Neural cell (in vitro differentiated cells): ENCODE measurements at regions not wholly inside any gene's neighbourhood (a gene's known extent, or its start where the extent isn't known, plus 50 kb on each side); places are given as distances from the start of the nearest gene placed in this dataset.
"Not testable (repeated sequence)": the region's sequence is repeated elsewhere in the genome, so short reads cannot be mapped to it uniquely, and the experiment has no call there.

Source experiments
- H2AFZ ChIP-seq: fragments of 200-600, 300-800 bp; sonication (generic), shearing (Covaris generic); 2 replicates; pipeline ENCODE4 v1.6.0; 2014; ENCODE audit warnings: low read depth, mild to moderate bottlenecking, antibody characterized with exemption, low read length, moderate library complexity
- H3F3A ChIP-seq: fragments of 200-600 bp; shearing (Covaris generic); 2 replicates; pipeline ENCODE4 v1.6.1; 2016; ENCODE audit warnings: mild to moderate bottlenecking, moderate library complexity, mixed read lengths, antibody characterized with exemption, low read length; ENCODE audit not compliant: insufficient read depth, poor library complexity, severe bottlenecking
- H3K27ac ChIP-seq: fragments of 200-600, 300-800 bp; sonication (generic), shearing (Covaris generic); 2 replicates; pipeline ENCODE4 v1.5.1; 2014; ENCODE audit warnings: mild to moderate bottlenecking, low read length, moderate library complexity
- H3K27me3 ChIP-seq: fragments of 300-800, 200-600 bp; sonication (generic), shearing (Covaris generic); 2 replicates; pipeline ENCODE4 v1.6.0; 2014; ENCODE audit warnings: mild to moderate bottlenecking, low read depth, low read length, moderate library complexity; ENCODE audit not compliant: insufficient read depth
- H3K36me3 ChIP-seq: fragments of 300-800, 200-600 bp; sonication (generic), shearing (Covaris generic); 2 replicates; pipeline ENCODE4 v1.5.1; 2014; ENCODE audit warnings: mild to moderate bottlenecking, antibody characterized with exemption, low read length, moderate library complexity; ENCODE audit not compliant: insufficient read depth
- H3K4me2 ChIP-seq: fragments of 300-800, 200-600 bp; sonication (generic), shearing (Covaris generic); 2 replicates; pipeline ENCODE4 v1.6.0; 2014; ENCODE audit warnings: mild to moderate bottlenecking, low read length
- H3K4me3 ChIP-seq: fragments of 300-800, 200-600 bp; sonication (generic), shearing (Covaris generic); 2 replicates; pipeline ENCODE4 v1.5.1; 2014; ENCODE audit warnings: mild to moderate bottlenecking, low read length, moderate library complexity
- H3K79me2 ChIP-seq: fragments of 200-600 bp; shearing (Covaris generic); replicated peaks from 2 replicates; pipeline ENCODE4 v1.6.0; 2014; ENCODE audit warnings: mild to moderate bottlenecking, low read length, moderate library complexity; ENCODE audit not compliant: insufficient read depth
- H3K9ac ChIP-seq: fragments of 300-800, 200-600 bp; sonication (generic), shearing (Covaris generic); 2 replicates; pipeline ENCODE4 v1.6.1; 2016; ENCODE audit warnings: mild to moderate bottlenecking, low read length, mixed read lengths
- H3K9me2 ChIP-seq: fragments of 200-600 bp; shearing (Covaris generic); 2 replicates; pipeline ENCODE4 v1.6.1; 2016; ENCODE audit warnings: mild to moderate bottlenecking, low read length, mixed read lengths; ENCODE audit not compliant: insufficient read depth
- H3K9me3 ChIP-seq: fragments of 200-600, 300-800 bp; sonication (generic), shearing (Covaris generic); 2 replicates; pipeline ENCODE4 v1.6.1; 2016; ENCODE audit warnings: mild to moderate bottlenecking, mixed run types, low read length, moderate library complexity, mixed read lengths
- H4K20me1 ChIP-seq: fragments of 200-600 bp; shearing (Covaris generic); 2 replicates; pipeline ENCODE4 v1.6.1; 2016; ENCODE audit warnings: mild to moderate bottlenecking, mixed run types; ENCODE audit not compliant: insufficient read depth
- CTCF ChIP-seq: fragments of 450-650 bp; IDR thresholded peaks from 2 replicates; pipeline ENCODE4 v1.5.1; 2014; ENCODE audit warnings: antibody characterized with exemption, mild to moderate bottlenecking, moderate library complexity; ENCODE audit not compliant: poor library complexity, severe bottlenecking
- EP300 ChIP-seq: fragments of 450-650 bp; conservative IDR thresholded peaks from 2 replicates; pipeline ENCODE4 v1.6.1; 2014; ENCODE audit warnings: antibody characterized with exemption, mild to moderate bottlenecking, moderate library complexity; ENCODE audit not compliant: poor library complexity, severe bottlenecking
- EZH2 ChIP-seq: fragments of 200-600, 300-800 bp; shearing (Covaris generic), sonication (generic); IDR thresholded peaks from 2 replicates; pipeline ENCODE4 v1.6.1; 2014; ENCODE audit warnings: antibody characterized with exemption, low read length, borderline replicate concordance, mild to moderate bottlenecking; ENCODE audit not compliant: insufficient read depth, poor library complexity, severe bottlenecking
- MXI1 ChIP-seq: fragments of 450-650 bp; conservative IDR thresholded peaks from 2 replicates; pipeline ENCODE4 v1.6.1; 2014; ENCODE audit warnings: antibody characterized with exemption, mild to moderate bottlenecking; ENCODE audit not compliant: poor library complexity, severe bottlenecking
- POLR2AphosphoS5 ChIP-seq: IDR thresholded peaks from 2 replicates; pipeline ENCODE4 v1.6.1; 2012
- RAD21 ChIP-seq: fragments of 450-650 bp; conservative IDR thresholded peaks from 2 replicates; pipeline ENCODE4 v1.6.1; 2014; ENCODE audit warnings: antibody characterized with exemption, mild to moderate bottlenecking, moderate library complexity
- SMC3 ChIP-seq: fragments of 450-650 bp; conservative IDR thresholded peaks from 2 replicates; pipeline ENCODE4 v1.6.1; 2014; ENCODE audit warnings: antibody characterized with exemption, mild to moderate bottlenecking, moderate library complexity; ENCODE audit not compliant: poor library complexity
- TAF1 ChIP-seq: IDR thresholded peaks from 2 replicates; pipeline ENCODE4 v1.6.1; 2012; ENCODE audit warnings: low read depth
- TF ChIP-seq, protein P1 (sequence below): IDR thresholded peaks from 2 replicates; pipeline ENCODE4 v1.6.1; 2012; ENCODE audit warnings: borderline replicate concordance

- no peak overlapping the region for H3K4me2 ChIP-seq
- H3F3A ChIP-seq, result no peaks in the 10 kb centered on the region
- no peaks in the 10 kb centered on the region for H3K9me2 ChIP-seq
- no peak overlapping the region for H3K9ac ChIP-seq
- no peak overlapping the region for H3K27ac ChIP-seq
- TF ChIP-seq, protein P1, sequence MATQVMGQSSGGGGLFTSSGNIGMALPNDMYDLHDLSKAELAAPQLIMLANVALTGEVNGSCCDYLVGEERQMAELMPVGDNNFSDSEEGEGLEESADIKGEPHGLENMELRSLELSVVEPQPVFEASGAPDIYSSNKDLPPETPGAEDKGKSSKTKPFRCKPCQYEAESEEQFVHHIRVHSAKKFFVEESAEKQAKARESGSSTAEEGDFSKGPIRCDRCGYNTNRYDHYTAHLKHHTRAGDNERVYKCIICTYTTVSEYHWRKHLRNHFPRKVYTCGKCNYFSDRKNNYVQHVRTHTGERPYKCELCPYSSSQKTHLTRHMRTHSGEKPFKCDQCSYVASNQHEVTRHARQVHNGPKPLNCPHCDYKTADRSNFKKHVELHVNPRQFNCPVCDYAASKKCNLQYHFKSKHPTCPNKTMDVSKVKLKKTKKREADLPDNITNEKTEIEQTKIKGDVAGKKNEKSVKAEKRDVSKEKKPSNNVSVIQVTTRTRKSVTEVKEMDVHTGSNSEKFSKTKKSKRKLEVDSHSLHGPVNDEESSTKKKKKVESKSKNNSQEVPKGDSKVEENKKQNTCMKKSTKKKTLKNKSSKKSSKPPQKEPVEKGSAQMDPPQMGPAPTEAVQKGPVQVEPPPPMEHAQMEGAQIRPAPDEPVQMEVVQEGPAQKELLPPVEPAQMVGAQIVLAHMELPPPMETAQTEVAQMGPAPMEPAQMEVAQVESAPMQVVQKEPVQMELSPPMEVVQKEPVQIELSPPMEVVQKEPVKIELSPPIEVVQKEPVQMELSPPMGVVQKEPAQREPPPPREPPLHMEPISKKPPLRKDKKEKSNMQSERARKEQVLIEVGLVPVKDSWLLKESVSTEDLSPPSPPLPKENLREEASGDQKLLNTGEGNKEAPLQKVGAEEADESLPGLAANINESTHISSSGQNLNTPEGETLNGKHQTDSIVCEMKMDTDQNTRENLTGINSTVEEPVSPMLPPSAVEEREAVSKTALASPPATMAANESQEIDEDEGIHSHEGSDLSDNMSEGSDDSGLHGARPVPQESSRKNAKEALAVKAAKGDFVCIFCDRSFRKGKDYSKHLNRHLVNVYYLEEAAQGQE, result no peak
- no peak for TF ChIP-seq TAF1
- TF ChIP-seq MXI1, result no peak
- no peak for TF ChIP-seq SMC3
- no peak for TF ChIP-seq CTCF
- TF ChIP-seq POLR2AphosphoS5, result no peak
- no peak for TF ChIP-seq EP300
- no peak for TF ChIP-seq RAD21
- TF ChIP-seq EZH2, result no peak
- H2AFZ ChIP-seq, result no peak overlapping the region
- H3K79me2 ChIP-seq, result no peaks in the 10 kb centered on the region
- no peaks in the 10 kb centered on the region for H3K9me3 ChIP-seq
- H3K4me3 ChIP-seq, result no peak overlapping the region
- no peaks in the 10 kb centered on the region for H3K36me3 ChIP-seq
- H4K20me1 ChIP-seq, result no peaks in the 10 kb centered on the region
- H3K27me3 ChIP-seq, result no peaks in the 10 kb centered on the region
These were observed 1422.9 kb downstream of the KCNT2 start for GRCh38 chr1:195185321-195185720.

GRCh38 chr1:195173753-195174152, 1434.5 kb downstream of the KCNT2 start:
- Histone ChIP-seq H3K4me2 (no peak overlapping the region), H2AFZ (no peak overlapping the region), H4K20me1 (no peaks in the 10 kb centered on the region), H3K9me2 (no peaks in the 10 kb centered on the region), H3K36me3 (no peaks in the 10 kb centered on the region), H3K79me2 (no peaks in the 10 kb centered on the region), H3K9ac (no peak overlapping the region), H3K27me3 (no peaks in the 10 kb centered on the region), H3K27ac (no peak overlapping the region), H3K9me3 (no peaks in the 10 kb centered on the region), H3K4me3 (no peak overlapping the region), H3F3A (no peaks in the 10 kb centered on the region)
- TF ChIP-seq EP300 (no peak), POLR2AphosphoS5 (no peak), EZH2 (no peak), CTCF (no peak), SMC3 (no peak), MXI1 (no peak), RAD21 (no peak), TAF1 (no peak)
- TF ChIP-seq, protein P1, result no peak

DNA sequence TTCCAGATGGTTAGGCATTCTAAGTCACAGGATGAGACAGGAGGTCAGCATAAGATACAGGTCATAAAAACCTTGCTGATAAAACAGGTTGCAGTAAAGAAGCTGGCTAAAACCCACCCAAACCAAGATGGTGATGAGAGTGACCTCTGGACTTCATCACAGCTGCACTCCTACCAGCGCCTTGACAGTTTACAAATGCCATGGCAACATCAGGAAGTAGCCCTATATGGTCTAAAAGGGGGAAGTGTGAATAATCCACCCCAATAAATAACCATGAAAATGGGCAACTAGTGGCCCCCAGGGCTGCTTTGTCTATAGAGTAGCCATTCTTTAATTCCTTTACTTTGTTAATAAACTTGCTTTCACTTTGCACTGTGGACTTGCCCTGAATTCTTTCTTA, 1448.4 kb downstream of the KCNT2 start:
- not testable (repeated sequence) for H3K4me3 ChIP-seq, H3K36me3 ChIP-seq, H3K9me2 ChIP-seq, H4K20me1 ChIP-seq, H2AFZ ChIP-seq, H3K9me3 ChIP-seq, H3K9ac ChIP-seq, H3K27me3 ChIP-seq, H3K4me2 ChIP-seq, H3K27ac ChIP-seq, H3K79me2 ChIP-seq, H3F3A ChIP-seq
